ENCODE measurements at regions not wholly inside any gene's neighbourhood (a gene's known extent, or its start where the extent isn't known, plus 50 kb on each side); places are given as distances from the start of the nearest gene placed in this dataset.

- TF ChIP-seq, protein P1, sequence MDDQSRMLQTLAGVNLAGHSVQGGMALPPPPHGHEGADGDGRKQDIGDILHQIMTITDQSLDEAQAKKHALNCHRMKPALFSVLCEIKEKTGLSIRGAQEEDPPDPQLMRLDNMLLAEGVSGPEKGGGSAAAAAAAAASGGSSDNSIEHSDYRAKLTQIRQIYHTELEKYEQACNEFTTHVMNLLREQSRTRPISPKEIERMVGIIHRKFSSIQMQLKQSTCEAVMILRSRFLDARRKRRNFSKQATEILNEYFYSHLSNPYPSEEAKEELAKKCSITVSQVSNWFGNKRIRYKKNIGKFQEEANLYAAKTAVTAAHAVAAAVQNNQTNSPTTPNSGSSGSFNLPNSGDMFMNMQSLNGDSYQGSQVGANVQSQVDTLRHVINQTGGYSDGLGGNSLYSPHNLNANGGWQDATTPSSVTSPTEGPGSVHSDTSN (IDR thresholded peaks at IDR 0.05), result no peak
- TF ChIP-seq SIN3A (IDR thresholded peaks at IDR 0.05; ENCODE audit: borderline replicate concordance, low read depth, low read length), result no peak
Measured at GRCh38 chr14:41073544-41073943, 533.1 kb upstream of the LRFN5 start (continued).

- Histone ChIP-seq H3K4me1 (ENCODE audit: control insufficient read depth in 1 of 2, insufficient read depth in 2 of 2, low read depth in 1 of 2, low read length in 1 of 2) (no peaks in the 10 kb centered on the region), H3K79me2 (ENCODE audit: insufficient read depth) (no peaks in the 10 kb centered on the region), H3K36me3 (replicated peaks in 1 of 2; ENCODE audit: control insufficient read depth in 1 of 2, insufficient read depth in 2 of 2, low read length in 1 of 2) (no peaks in the 10 kb centered on the region), H3F3A (replicated peaks; ENCODE audit: insufficient read depth) (no peaks in the 10 kb centered on the region), H3K27ac (ENCODE audit: low read depth in 2 of 2, low read length in 1 of 2) (no peak overlapping the region), H3K4me2 (no peak overlapping the region), H3K9ac (no peak overlapping the region), H2AFZ (ENCODE audit: low read depth) (no peak overlapping the region), H3K9me2 (no peaks in the 10 kb centered on the region), H3K4me3 (ENCODE audit: low read depth in 2 of 2, low read length in 1 of 2) (no peak overlapping the region), H4K20me1 (ENCODE audit: insufficient read depth) (no peaks in the 10 kb centered on the region), H3K9me3 (no peaks in the 10 kb centered on the region), H3K27me3 (ENCODE audit: insufficient read depth) (no peaks in the 10 kb centered on the region)
- DNase-seq, result no peak
- ChIA-PET CTCF (no interaction called here), POLR2A (no interaction called here)
- TF ChIP-seq FOXM1 (IDR thresholded peaks at IDR 0.05; ENCODE audit: low read depth) (no peak), TAF1 (IDR thresholded peaks at IDR 0.05; ENCODE audit: borderline replicate concordance, low read depth, low read length) (no peak), TEAD4 (IDR thresholded peaks at IDR 0.05; ENCODE audit: borderline replicate concordance, insufficient read depth) (no peak), NRF1 (IDR thresholded peaks at IDR 0.05; ENCODE audit: low read depth, low read length) (no peak), EP300 (IDR thresholded peaks at IDR 0.05; ENCODE audit: borderline replicate concordance in 1 of 2, low read depth in 1 of 2, low read length in 1 of 2) (no peak), GATA2 (CRISPR knock-in tag; IDR thresholded peaks at IDR 0.05) (no peak), EZH2phosphoT487 (IDR thresholded peaks at IDR 0.05; ENCODE audit: borderline replicate concordance, low read depth) (no peak), SMC3 (IDR thresholded peaks at IDR 0.05; ENCODE audit: low read depth, low read length) (no peak), YY1 (IDR thresholded peaks at IDR 0.05; ENCODE audit: low read depth) (no peak), FOXJ3 (CRISPR knock-in tag; IDR thresholded peaks at IDR 0.05) (no peak), RCOR1 (IDR thresholded peaks at IDR 0.05; ENCODE audit: low read length) (no peak), ELF1 (IDR thresholded peaks at IDR 0.05) (no peak), TCF12 (IDR thresholded peaks at IDR 0.05) (no peak), REST (IDR thresholded peaks at IDR 0.05; ENCODE audit: low read depth, low read length) (no peak), NFIC (IDR thresholded peaks at IDR 0.05; ENCODE audit: borderline replicate concordance) (no peak), MXI1 (IDR thresholded peaks at IDR 0.05; ENCODE audit: low read depth, low read length) (no peak)
- TF ChIP-seq, protein P2, sequence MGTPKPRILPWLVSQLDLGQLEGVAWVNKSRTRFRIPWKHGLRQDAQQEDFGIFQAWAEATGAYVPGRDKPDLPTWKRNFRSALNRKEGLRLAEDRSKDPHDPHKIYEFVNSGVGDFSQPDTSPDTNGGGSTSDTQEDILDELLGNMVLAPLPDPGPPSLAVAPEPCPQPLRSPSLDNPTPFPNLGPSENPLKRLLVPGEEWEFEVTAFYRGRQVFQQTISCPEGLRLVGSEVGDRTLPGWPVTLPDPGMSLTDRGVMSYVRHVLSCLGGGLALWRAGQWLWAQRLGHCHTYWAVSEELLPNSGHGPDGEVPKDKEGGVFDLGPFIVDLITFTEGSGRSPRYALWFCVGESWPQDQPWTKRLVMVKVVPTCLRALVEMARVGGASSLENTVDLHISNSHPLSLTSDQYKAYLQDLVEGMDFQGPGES (IDR thresholded peaks at IDR 0.05; ENCODE audit: low read depth, low read length), result no peak
Measured at GRCh38 chr14:41072776-41073175, 533.9 kb upstream of the LRFN5 start.
